Esophagus (tissue), 2 donors: ENCODE measurements at regions not wholly inside any gene's neighbourhood (a gene's known extent, or its start where the extent isn't known, plus 50 kb on each side); places are given as distances from the start of the nearest gene placed in this dataset.

Source experiments
- H3K27ac ChIP-seq, 2 donors: one replicate each; pipeline ENCODE4 v1.5.1; 2013; ENCODE audit warnings: low read depth in 2 of 2, mild to moderate bottlenecking in 2 of 2, inconsistent platforms in 1 of 2, low read length in 1 of 2, moderate library complexity in 1 of 2
- H3K27me3 ChIP-seq, 2 donors: one replicate each; pipeline ENCODE4 v1.6.1; 2013; ENCODE audit warnings: low read length in 2 of 2, control low read depth in 1 of 2, mild to moderate bottlenecking in 1 of 2; ENCODE audit not compliant: insufficient read depth in 2 of 2, control insufficient read depth in 1 of 2
- H3K36me3 ChIP-seq, 2 donors: one replicate each; pipeline ENCODE4 v1.6.1; 2013; ENCODE audit warnings: low read length in 1 of 2; ENCODE audit not compliant: control insufficient read depth in 2 of 2, insufficient read depth in 2 of 2
- H3K4me1 ChIP-seq, 2 donors: one replicate each; pipeline ENCODE4 v1.6.1; 2013; ENCODE audit warnings: low read length in 1 of 2; ENCODE audit not compliant: control insufficient read depth in 2 of 2, insufficient read depth in 2 of 2
- H3K4me3 ChIP-seq, 2 donors: one replicate each; pipeline ENCODE4 v1.5.1; 2013; ENCODE audit warnings: low read length in 2 of 2, mild to moderate bottlenecking in 2 of 2, low read depth in 1 of 2, moderate library complexity in 1 of 2
- H3K9me3 ChIP-seq, 2 donors: one replicate each; pipeline ENCODE4 v1.6.1; 2013; ENCODE audit warnings: mild to moderate bottlenecking in 2 of 2, low read depth in 1 of 2, low read length in 1 of 2, moderate library complexity in 1 of 2; ENCODE audit not compliant: control insufficient read depth in 2 of 2, insufficient read depth in 1 of 2
- WGBS, 2 donors: extraction: QIAGEN DNeasy Blood & Tissue Kit; methylation state at CpG; one replicate each; pipeline ENCODE4 v1.1.7; 2013; 5-methylcytosine and 5-hydroxymethylcytosine counted together
- donor health status: healthy with polysubstance abuse.
- donor health status: Bipolar disorder and iron deficiency.

GRCh38 chr2:199583676-199584075 is 125.9 kb upstream of the SATB2 start:
- Histone ChIP-seq H3K4me3 (no peak overlapping the region), H3K4me1 (no peaks in the 10 kb centered on the region), H3K36me3 (no peaks in the 10 kb centered on the region), H3K27me3 (no peaks in the 10 kb centered on the region), H3K9me3 (no peaks in the 10 kb centered on the region), H3K27ac (no peak overlapping the region)
- 55 to 61% methylated on average over 3 of the region's 3 CpGs for WGBS, 2 donors

DNA sequence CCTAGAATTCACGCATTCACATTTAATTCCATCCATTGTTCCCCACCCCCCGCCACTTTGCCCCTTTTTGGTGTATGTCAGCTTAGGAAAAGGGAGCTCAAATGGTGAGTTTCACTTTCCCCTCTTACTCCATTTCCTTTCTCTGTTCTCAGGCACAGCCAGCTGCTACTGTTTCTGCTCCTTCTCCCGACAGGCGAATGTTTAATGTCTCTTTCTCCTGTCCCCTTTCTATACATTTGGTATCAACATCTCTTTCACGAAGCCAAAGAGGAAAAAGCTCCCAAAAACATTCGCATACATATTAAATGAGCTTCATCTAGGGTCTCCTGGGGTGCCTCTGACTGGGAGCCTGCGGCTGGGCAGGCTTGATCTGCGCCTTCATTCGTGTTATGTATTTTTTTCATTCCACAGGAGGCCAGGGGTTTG is 124.2 kb upstream of the SATB2 start:
- no peaks in the 10 kb centered on the region for H3K9me3 ChIP-seq
- 33 to 43% methylated on average over 9 of the region's 9 CpGs for WGBS, 2 donors
- H3K27me3 ChIP-seq: no peaks in the 10 kb centered on the region
- H3K27ac ChIP-seq: no peak overlapping the region
- H3K4me1 ChIP-seq: no peaks in the 10 kb centered on the region
- peak overlapping the region in 1 of 2 donors; percentile 8 for H3K4me3 ChIP-seq
- H3K36me3 ChIP-seq: no peaks in the 10 kb centered on the region

- Histone ChIP-seq H3K4me1 (no peaks in the 10 kb centered on the region), H3K9me3 (no peaks in the 10 kb centered on the region), H3K4me3 (no peak overlapping the region), H3K27me3 (no peaks in the 10 kb centered on the region), H3K36me3 (no peaks in the 10 kb centered on the region), H3K27ac (no peak overlapping the region)
- 35 to 45% methylated on average over 4 of the region's 4 CpGs for WGBS, 2 donors
Observed at GRCh38 chr2:199581408-199581807, 123.7 kb upstream of the SATB2 start.

GRCh38 chr2:199575416-199575815 is 117.7 kb upstream of the SATB2 start:
- Histone ChIP-seq H3K9me3 (no peaks in the 10 kb centered on the region), H3K27me3 (no peaks in the 10 kb centered on the region), H3K4me1 (no peaks in the 10 kb centered on the region), H3K36me3 (no peaks in the 10 kb centered on the region), H3K27ac (no peak overlapping the region), H3K4me3 (no peak overlapping the region)
- WGBS, 2 donors: 43 to 61% methylated on average over 2 of the region's 2 CpGs

GRCh38 chr2:199572571-199572970 is 114.8 kb upstream of the SATB2 start:
- H3K4me1 ChIP-seq: no peaks in the 10 kb centered on the region
- no peak overlapping the region for H3K27ac ChIP-seq
- no peak overlapping the region for H3K4me3 ChIP-seq
- H3K9me3 ChIP-seq: no peaks in the 10 kb centered on the region
- WGBS, 2 donors: 60 to 68% methylated on average over 1 of the region's 1 CpG
- H3K36me3 ChIP-seq: no peaks in the 10 kb centered on the region
- H3K27me3 ChIP-seq: no peaks in the 10 kb centered on the region

DNA sequence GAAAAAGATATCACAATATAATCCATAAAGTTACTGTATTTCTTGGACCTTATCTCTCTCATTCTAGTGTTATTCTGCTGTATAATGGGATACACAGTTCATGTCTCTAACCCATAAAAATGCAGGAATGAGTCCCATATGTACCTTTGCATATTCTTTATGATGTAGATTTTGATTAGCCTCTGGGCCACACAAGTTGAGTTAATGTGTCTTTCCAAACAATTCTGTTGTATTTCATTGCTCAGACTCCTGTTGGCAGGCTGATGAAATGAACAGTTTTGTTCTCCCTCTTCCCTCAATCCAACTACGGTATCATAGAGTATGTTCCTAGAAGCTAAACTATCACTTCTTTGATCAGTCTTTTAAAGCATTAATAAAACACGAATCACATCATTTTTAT is 113.2 kb upstream of the SATB2 start:
- Histone ChIP-seq H3K4me1 (no peaks in the 10 kb centered on the region), H3K36me3 (no peaks in the 10 kb centered on the region), H3K27me3 (no peaks in the 10 kb centered on the region), H3K27ac (no peak overlapping the region), H3K9me3 (no peaks in the 10 kb centered on the region), H3K4me3 (no peak overlapping the region)
- 69 to 88% methylated on average over 2 of the region's 2 CpGs for WGBS, 2 donors

DNA sequence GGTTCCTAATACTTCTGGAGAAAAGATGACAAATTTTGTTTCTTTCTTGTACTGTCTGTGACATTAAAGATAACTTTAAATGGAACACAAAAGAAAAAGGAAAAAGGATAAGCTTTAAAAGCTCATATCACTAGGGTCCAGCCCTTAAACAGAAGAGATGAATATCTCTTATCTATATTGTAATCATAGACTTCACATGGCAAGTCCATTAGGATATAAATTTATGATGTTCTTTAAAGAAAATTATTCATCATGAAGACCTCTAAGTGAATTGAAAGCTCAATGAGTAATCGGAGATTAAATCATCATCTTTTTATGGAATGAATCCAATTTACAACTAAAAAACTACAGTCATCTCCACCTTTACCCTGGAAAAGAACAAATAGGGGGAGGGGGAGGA is 111.6 kb upstream of the SATB2 start:
- Histone ChIP-seq H3K4me3 (no peak overlapping the region), H3K27ac (no peak overlapping the region), H3K36me3 (no peaks in the 10 kb centered on the region), H3K27me3 (no peaks in the 10 kb centered on the region), H3K9me3 (no peaks in the 10 kb centered on the region), H3K4me1 (no peaks in the 10 kb centered on the region)
- 62 to 68% methylated on average over 1 of the region's 1 CpG for WGBS, 2 donors

DNA sequence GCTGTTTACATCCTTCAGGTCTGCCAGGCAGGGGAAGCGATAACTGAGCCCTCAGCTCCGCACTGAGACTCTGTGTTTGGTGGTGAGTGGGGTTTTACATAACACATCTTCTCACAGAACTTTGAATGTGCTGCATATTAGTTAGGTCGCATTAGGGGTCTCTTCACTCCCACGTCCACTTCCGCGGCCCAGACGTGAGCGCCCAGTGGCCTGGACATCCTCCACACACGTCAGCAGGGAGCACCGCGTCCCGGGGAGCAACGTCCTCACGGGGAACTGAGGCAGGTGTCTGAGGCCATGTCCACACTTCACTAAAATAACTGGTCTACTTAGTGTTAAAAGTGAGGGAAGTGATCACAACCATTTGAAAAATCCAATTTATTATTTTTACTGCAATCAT is 100.4 kb upstream of the SATB2 start:
- Histone ChIP-seq H3K36me3 (no peaks in the 10 kb centered on the region), H3K4me1 (no peaks in the 10 kb centered on the region), H3K4me3 (no peak overlapping the region), H3K9me3 (no peaks in the 10 kb centered on the region), H3K27me3 (no peaks in the 10 kb centered on the region), H3K27ac (no peak overlapping the region)
- 91% methylated on average over 14 of the region's 14 CpGs for WGBS, 2 donors

DNA sequence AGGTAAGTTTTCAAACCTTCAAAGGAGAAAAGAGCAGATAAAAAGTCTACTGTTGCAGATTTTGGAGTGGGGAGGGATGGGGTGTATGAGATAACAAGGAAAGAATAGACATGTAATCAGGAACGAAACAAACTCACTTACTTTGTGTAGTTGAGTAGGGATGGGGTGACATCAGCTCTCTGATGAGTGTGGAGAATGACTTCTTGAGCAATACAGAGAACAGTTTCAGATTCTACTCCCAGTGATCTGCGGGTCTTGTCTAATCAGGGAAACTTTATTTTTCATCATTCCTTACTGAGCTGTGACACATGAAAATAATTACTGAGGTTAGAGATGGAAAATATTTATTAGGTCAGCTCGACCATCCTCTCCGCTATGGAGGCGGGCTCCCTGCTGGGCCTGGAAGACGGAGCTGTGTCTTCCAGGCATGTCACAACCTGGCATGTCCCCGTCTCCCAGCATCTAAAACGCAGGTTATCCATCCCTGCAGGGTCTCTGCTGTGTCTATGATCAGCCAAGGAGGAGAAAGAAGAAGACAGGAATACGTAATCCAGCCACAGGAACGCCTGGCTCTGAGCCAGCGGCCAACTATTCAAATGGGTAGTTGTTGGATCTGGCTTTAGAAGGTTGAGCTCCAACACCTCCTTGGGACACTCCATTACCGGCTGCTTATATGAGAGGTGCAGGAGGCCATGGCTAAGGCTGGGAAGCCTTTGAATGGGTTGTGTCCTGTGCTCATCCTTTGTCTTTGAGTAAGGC is 99.0 kb upstream of the SATB2 start:
- Histone ChIP-seq H3K36me3 (no peaks in the 10 kb centered on the region), H3K27ac (no peak overlapping the region), H3K4me1 (no peaks in the 10 kb centered on the region), H3K9me3 (no peaks in the 10 kb centered on the region), H3K4me3 (no peak overlapping the region), H3K27me3 (no peaks in the 10 kb centered on the region)
- WGBS, 2 donors: 79 to 82% methylated on average over 12 of the region's 12 CpGs

GRCh38 chr2:199554026-199554425 is 96.3 kb upstream of the SATB2 start:
- Histone ChIP-seq H3K27me3 (no peaks in the 10 kb centered on the region), H3K4me1 (no peaks in the 10 kb centered on the region), H3K4me3 (no peak overlapping the region), H3K27ac (no peak overlapping the region), H3K9me3 (no peaks in the 10 kb centered on the region), H3K36me3 (no peaks in the 10 kb centered on the region)
- WGBS, 2 donors: 59 to 61% methylated on average over 2 of the region's 2 CpGs
